SK-N-SH treated with all-trans-retinoic acid at 6 μM for 48 hours (cell line): ENCODE measurements at regions not wholly inside any gene's neighbourhood (a gene's known extent, or its start where the extent isn't known, plus 50 kb on each side); places are given as distances from the start of the nearest gene placed in this dataset.

Experiments
- ARNTL ChIP-seq: fragments of 450-650 bp; formaldehyde crosslinking; IDR thresholded peaks from 2 replicates; pipeline ENCODE4 v1.5.0; 2020; ENCODE audit warnings: low read depth, mild to moderate bottlenecking, moderate library complexity, borderline replicate concordance
- CREB5 ChIP-seq: fragments of 250-450 bp; sonication (Bioruptor Pico); IDR thresholded peaks from 2 replicates; pipeline ENCODE4 v1.5.1; 2020; ENCODE audit warnings: low read depth, mild to moderate bottlenecking, moderate library complexity
- CSRNP3 ChIP-seq: fragments of 250-450 bp; sonication (Bioruptor Pico); IDR thresholded peaks from 2 replicates; pipeline ENCODE4 v1.5.1; 2021; ENCODE audit warnings: mild to moderate bottlenecking, moderate library complexity
- PATZ1 ChIP-seq: fragments of 250-450 bp; sonication (Bioruptor Pico); IDR thresholded peaks from 2 replicates; pipeline ENCODE4 v1.8.0; 2020; ENCODE audit warnings: mild to moderate bottlenecking, moderate library complexity, borderline replicate concordance
- PPARA ChIP-seq: fragments of 250-450 bp; sonication (Bioruptor Pico); IDR thresholded peaks from 2 replicates; pipeline ENCODE4 v1.5.0; 2020; ENCODE audit warnings: mild to moderate bottlenecking, borderline replicate concordance
- TOX ChIP-seq: fragments of 250-450 bp; sonication (Bioruptor Pico); IDR thresholded peaks from 2 replicates; pipeline ENCODE4 v1.8.0; 2021; ENCODE audit warnings: mild to moderate bottlenecking, moderate library complexity, borderline replicate concordance
- TSHZ2 ChIP-seq: fragments of 250-450 bp; sonication (Bioruptor Pico); IDR thresholded peaks from 2 replicates; pipeline ENCODE4 v1.5.0; 2020; ENCODE audit warnings: mild to moderate bottlenecking, moderate library complexity
- ZFP3 ChIP-seq: fragments of 250-450 bp; sonication (Bioruptor Pico); IDR thresholded peaks from 2 replicates; pipeline ENCODE4 v1.5.0; 2020; ENCODE audit warnings: mild to moderate bottlenecking, moderate library complexity
- ZFP30 ChIP-seq: fragments of 450-650 bp; formaldehyde crosslinking; IDR thresholded peaks from 2 replicates; pipeline ENCODE4 v1.5.0; 2022; ENCODE audit warnings: mild to moderate bottlenecking, moderate library complexity
- ZNF8 ChIP-seq: fragments of 450-650 bp; formaldehyde crosslinking; IDR thresholded peaks from 2 replicates; pipeline ENCODE4 v1.5.0; 2020; ENCODE audit warnings: mild to moderate bottlenecking, moderate library complexity

GRCh38 chr22:34015642-34016041 lies 95.4 kb upstream of the LARGE1 start:
- TF ChIP-seq CSRNP3 (CRISPR knock-in tag) (no peak), ZFP30 (no peak), ZNF8 (CRISPR knock-in tag) (no peak), ARNTL (CRISPR knock-in tag) (no peak), PPARA (CRISPR knock-in tag) (no peak), ZFP3 (no peak), TOX (CRISPR knock-in tag) (no peak), PATZ1 (CRISPR knock-in tag) (no peak), TSHZ2 (no peak), CREB5 (CRISPR knock-in tag) (no peak)
